Ureter (tissue), 1 donor: ENCODE measurements at regions not wholly inside any gene's neighbourhood (a gene's known extent, or its start where the extent isn't known, plus 50 kb on each side); places are given as distances from the start of the nearest gene placed in this dataset.
"Not testable (repeated sequence)": the region's sequence is repeated elsewhere in the genome, so short reads cannot be mapped to it uniquely, and the experiment has no call there.

Source experiments
- DNase-seq: peaks from one replicate; pipeline ENCODE4 v3.0.0-alpha.2; 2020; ENCODE audit warnings: low spot score
- donor health status: DM: yes; HTN: yes; CAD: no.

- DNase-seq, result no peak
These were observed 949.8 kb upstream of the LRATD1 start for GRCh38 chr2:13682540-13683272.

- no peak for DNase-seq
These were observed 946.3 kb upstream of the LRATD1 start for GRCh38 chr2:13686262-13686661.

DNA sequence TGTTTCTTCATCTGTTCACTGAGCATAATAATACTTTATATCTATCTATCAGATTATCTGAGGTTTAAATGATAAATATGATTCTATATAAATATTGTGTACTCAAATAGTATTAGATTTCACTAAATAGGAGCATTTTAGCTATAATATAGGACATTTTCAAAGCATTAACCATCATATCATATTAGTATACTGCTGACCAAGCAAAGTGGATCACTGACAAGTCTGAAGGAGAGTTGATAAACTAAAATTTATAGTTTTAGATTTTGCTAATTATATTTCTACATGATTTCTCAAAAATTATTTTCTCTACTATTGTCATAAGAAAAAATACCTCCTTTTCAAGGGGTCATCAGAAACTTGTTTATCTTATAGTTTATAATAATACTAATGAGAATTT is 937.8 kb upstream of the LRATD1 start:
- DNase-seq, result no peak

- DNase-seq, result no peak
These were observed 935.9 kb upstream of the LRATD1 start for GRCh38 chr2:13696601-13697000.

DNA sequence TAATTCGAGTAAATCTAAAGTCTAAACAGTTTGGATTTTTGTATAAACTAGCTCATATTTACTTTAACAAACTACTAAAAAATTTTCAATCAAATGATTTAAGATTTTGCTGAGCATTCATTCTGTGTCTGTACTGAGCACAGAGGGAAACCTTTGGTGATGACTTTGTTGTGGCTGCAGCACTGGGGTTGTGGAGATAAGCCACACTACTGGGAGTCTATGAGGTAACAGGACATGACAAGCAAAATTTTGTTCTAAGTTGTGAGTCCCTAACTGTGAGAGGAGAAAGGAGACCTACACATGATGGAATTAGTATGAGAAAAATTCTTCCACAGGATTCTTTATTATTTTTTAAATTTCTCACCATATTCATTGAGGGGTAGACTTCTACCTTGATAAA is 933.7 kb upstream of the LRATD1 start:
- no peak for DNase-seq

DNA sequence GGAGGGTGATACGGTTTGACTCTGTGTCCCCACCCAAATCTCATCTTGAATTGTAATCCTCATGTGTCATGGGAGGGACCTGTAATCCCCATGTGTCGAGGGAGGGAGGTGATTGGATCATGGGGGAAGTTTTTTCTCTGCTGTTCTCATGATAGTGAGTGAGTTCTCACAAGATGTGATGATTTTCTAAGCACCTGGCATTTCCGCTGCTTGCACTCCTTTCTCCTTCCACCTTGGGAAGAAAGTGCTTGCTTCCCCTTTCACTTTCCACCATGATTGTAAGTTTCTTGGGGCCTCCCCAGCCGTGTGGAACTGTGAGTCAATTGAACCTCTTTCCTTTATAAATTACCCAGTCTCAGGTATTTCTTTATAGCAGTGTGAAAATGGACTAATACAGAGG is 932.6 kb upstream of the LRATD1 start:
- DNase-seq, result not testable (repeated sequence)

- DNase-seq, result no peak
These were observed 921.4 kb upstream of the LRATD1 start for GRCh38 chr2:13711154-13711553.

DNA sequence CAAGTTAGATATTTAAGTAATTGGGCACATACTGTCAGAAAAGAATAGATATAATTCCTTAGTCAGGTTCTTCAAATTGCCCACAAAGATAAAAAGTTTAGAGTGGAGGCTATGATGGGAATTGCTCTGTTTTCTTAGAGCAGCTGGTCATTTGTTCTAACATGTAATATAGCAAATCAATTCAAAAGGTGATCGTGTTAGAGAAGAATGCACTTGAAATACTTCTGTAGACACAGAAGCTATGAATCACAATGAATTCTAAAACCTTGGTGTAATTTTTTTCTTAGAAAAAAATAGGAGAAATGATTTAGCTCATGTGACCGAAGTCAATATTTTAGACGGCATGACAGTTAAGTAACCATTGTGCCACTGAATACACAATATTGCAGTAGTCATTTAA is 918.1 kb upstream of the LRATD1 start:
- no peak for DNase-seq

DNA sequence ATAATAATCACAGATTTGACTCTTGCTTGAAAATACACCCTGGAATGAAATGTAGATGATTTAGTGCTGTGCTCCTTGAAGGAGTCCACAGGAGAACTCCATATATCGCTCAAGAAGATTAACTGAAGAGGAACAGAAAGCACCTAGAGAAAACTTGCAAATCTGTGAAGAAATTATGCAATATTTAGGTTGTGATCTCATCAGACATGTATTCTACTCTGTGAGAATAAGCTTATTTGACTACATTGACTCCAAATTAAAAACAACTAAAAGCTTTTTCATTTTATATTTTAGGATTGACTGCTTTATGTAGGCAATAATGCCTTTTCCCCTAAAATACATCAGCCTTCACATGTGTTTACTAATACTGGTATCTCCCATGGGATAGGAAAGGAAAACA is 906.6 kb upstream of the LRATD1 start:
- DNase-seq, result no peak

GRCh38 chr2:13745330-13745729 is 887.2 kb upstream of the LRATD1 start:
- DNase-seq, result no peak

- no peak for DNase-seq
These were observed 880.6 kb upstream of the LRATD1 start for GRCh38 chr2:13751955-13752354.

DNA sequence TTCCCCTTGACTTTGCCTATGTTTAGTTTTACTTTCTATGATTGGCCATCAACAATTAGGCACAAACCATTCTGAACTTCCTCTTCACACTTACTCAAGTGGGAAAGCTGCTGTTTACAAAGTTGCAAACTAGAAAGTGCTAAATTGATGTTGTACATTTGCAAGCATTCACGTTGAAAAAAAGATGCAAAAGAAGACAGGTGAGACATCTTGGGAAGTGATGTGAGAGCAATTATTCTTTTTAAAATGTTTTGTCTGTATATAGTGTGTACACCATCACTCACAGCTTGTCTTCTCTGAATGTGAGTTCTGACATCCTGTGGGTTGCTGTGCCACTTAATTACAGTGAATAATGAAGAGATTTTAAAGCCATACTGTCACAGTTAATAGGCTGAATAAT is 874.1 kb upstream of the LRATD1 start:
- no peak for DNase-seq

GRCh38 chr2:13768274-13768673 is 864.2 kb upstream of the LRATD1 start:
- DNase-seq, result no peak

GRCh38 chr2:13770279-13770678 is 862.2 kb upstream of the LRATD1 start:
- DNase-seq, result no peak

- DNase-seq, result no peak
These were observed 852.5 kb upstream of the LRATD1 start for GRCh38 chr2:13779996-13780395.

GRCh38 chr2:13791019-13791547 is 841.4 kb upstream of the LRATD1 start:
- DNase-seq, result no peak

- no peak for DNase-seq
These were observed 826.0 kb upstream of the LRATD1 start for GRCh38 chr2:13806539-13806938.

DNA sequence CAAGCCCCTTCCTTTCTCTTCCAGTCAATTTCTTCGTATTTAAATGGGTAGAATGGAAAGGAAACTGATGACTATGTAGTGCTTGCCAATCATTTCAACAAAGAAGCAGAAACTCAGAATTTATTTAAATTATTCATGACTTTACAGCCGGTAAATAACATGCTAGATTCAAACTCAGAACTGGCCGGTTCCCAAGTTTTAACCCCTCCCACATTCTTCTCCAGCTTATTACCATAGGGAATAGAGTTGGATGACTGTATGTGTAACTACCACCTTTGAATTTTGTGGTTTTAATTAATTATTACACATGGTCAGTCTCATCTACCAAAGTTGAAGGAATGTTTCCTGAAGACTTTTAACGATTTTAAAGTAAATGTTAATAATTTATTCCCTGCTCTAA is 819.3 kb upstream of the LRATD1 start:
- DNase-seq, result no peak

GRCh38 chr2:13818002-13818401 is 814.5 kb upstream of the LRATD1 start:
- no peak for DNase-seq

GRCh38 chr2:13819896-13820295 is 812.6 kb upstream of the LRATD1 start:
- DNase-seq, result no peak

DNA sequence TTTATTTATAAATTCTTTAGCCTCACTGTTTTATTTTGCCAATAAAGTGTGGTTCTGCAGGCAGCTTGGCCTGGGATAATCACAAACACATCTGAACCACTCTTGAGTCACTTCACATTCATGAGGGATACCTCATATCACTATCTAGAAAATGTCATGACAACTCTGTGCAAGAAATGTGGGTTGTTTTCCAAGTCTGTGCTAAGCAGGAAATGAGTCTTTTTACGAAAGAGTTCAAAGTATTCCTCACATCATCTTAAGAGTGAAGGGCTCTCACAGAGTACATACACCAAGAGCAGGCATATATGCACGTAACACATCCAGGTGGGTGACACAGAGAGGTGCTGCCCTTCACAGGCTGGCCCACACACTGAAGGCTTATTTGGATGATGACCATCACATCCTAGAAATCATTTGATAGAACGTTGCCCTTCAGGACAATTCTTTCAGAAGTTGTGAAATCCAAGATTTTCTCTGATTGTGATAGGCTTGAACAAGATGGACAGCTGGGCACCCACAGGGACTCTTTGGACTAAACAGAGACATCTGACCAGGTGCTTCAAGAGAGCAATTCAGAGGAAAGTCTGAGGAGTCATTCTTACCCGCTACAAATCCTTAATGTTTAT is 811.1 kb upstream of the LRATD1 start:
- DNase-seq, result no peak

GRCh38 chr2:13822365-13822764 is 810.2 kb upstream of the LRATD1 start:
- no peak for DNase-seq

DNA sequence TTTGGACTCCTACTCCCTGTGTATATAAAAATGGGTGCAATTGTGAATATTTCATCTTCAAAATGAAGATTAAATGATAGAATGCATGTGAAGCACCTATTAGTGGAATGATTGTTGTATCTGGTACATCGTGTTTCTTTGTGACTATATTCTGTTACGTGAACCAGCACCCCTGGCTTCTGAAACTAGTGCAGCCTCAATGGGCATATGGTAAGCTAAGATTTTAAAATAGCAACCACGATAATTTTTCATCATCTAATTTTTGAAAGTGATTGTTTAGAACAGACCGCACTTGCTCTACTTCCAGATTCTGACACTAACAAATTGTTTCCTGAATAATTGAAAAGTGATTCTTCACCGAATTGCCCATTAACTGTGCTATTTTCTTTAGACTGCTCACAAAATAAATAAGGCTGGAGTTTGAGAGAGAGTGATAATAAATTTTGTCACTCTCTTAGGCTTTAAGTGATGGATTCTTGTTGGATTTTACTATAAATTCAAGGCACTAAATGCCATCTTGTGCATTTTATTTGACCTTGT is 806.1 kb upstream of the LRATD1 start:
- no peak for DNase-seq
